GM12801 (cell line): ENCODE measurements at regions not wholly inside any gene's neighbourhood (a gene's known extent, or its start where the extent isn't known, plus 50 kb on each side); places are given as distances from the start of the nearest gene placed in this dataset.

Experiments
- TF ChIP-seq, protein P1 (sequence below): IDR thresholded peaks from one replicate; pipeline ENCODE4 v1.5.1; 2011; ENCODE audit warnings: control low read depth; ENCODE audit not compliant: insufficient read length; ENCODE audit errors: extremely low read depth

- TF ChIP-seq, protein P1, sequence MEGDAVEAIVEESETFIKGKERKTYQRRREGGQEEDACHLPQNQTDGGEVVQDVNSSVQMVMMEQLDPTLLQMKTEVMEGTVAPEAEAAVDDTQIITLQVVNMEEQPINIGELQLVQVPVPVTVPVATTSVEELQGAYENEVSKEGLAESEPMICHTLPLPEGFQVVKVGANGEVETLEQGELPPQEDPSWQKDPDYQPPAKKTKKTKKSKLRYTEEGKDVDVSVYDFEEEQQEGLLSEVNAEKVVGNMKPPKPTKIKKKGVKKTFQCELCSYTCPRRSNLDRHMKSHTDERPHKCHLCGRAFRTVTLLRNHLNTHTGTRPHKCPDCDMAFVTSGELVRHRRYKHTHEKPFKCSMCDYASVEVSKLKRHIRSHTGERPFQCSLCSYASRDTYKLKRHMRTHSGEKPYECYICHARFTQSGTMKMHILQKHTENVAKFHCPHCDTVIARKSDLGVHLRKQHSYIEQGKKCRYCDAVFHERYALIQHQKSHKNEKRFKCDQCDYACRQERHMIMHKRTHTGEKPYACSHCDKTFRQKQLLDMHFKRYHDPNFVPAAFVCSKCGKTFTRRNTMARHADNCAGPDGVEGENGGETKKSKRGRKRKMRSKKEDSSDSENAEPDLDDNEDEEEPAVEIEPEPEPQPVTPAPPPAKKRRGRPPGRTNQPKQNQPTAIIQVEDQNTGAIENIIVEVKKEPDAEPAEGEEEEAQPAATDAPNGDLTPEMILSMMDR: no peak
These were observed 901.9 kb downstream of the OTOL1 start for GRCh38 chr3:162398554-162398953.

DNA sequence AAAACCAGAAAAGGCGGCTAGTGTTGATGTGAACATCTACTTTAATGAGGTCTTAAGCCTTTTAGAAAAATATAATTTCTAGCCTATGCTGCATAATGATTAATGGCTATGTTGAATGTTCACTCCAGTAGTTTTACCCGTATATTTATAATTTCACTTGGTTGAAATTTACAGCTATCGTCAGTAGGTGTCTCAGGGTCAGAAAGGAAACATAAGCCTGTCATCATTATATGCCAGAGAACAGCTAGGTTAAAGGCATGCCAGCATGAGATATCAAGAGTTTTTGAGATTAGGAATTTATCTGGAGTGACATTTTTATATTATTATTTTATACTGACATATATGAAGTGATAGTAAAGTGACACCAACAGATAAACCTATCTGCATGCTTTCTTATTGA lies 904.1 kb downstream of the OTOL1 start:
- TF ChIP-seq, protein P1: no peak

- TF ChIP-seq, protein P1: no peak
These were observed 925.1 kb downstream of the OTOL1 start for GRCh38 chr3:162421721-162422120.

GRCh38 chr3:162428192-162428591 lies 931.6 kb downstream of the OTOL1 start:
- TF ChIP-seq, protein P1: no peak

GRCh38 chr3:162435750-162436149 lies 939.1 kb downstream of the OTOL1 start:
- TF ChIP-seq, protein P1: no peak

GRCh38 chr3:162436826-162437225 lies 940.2 kb downstream of the OTOL1 start:
- TF ChIP-seq, protein P1: no peak

DNA sequence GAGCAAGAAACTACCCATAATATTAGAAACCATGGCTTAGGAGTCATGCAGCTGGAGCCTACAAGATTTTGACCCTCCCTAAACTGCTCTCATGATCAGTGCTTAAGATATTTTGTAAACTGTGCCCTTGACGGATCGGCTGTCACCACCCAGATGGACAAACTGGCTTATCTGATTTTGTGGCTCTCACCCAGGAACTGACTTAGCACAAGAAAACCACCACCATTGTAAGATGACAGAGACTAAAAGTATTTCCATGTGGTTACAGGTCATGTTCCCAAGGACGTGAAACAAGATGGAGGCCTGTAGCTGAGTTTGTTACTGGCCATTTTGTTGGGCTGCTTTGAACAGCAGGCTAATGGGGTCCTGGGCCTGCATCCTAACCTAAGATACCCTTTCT lies 940.9 kb downstream of the OTOL1 start:
- TF ChIP-seq, protein P1: no peak

DNA sequence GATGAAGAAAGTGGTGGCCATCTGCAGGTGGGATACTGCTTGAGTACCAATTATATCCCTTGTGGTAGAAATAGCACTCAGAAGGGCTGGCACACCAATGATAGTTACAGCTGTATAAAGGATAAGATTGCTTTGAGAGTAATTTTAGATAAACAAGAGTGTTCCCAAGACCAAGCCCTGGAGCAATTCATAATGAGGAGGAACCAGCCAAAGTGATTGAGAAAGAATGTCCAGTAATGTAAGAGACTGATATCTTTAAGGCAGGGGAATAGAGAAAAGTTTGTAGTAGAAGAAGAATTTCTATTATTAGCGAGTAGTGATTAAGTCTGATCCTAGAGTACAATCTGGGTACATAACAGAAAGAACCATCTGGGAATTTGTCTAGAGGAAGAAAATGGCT lies 945.1 kb downstream of the OTOL1 start:
- TF ChIP-seq, protein P1: no peak
